Stimulated activated CD4-positive, alpha-beta T cell treated with anti-CD3 and anti-CD28 coated beads, TNF-alpha, amount 100 ng/mL, for 4 hours (primary cell): ENCODE measurements at regions not wholly inside any gene's neighbourhood (a gene's known extent, or its start where the extent isn't known, plus 50 kb on each side); places are given as distances from the start of the nearest gene placed in this dataset.
A peak's percentile ranks its signal among the peaks of the same experiment; 100 is the strongest.
"Not testable (repeated sequence)": the region's sequence is repeated elsewhere in the genome, so short reads cannot be mapped to it uniquely, and the experiment has no call there.

Experiments used
- DNase-seq, 3 experiments: peaks; one replicate each; pipeline ENCODE4 v3.0.0-alpha.2; 2020; ENCODE audit warnings: low read depth in 3 of 3

DNA sequence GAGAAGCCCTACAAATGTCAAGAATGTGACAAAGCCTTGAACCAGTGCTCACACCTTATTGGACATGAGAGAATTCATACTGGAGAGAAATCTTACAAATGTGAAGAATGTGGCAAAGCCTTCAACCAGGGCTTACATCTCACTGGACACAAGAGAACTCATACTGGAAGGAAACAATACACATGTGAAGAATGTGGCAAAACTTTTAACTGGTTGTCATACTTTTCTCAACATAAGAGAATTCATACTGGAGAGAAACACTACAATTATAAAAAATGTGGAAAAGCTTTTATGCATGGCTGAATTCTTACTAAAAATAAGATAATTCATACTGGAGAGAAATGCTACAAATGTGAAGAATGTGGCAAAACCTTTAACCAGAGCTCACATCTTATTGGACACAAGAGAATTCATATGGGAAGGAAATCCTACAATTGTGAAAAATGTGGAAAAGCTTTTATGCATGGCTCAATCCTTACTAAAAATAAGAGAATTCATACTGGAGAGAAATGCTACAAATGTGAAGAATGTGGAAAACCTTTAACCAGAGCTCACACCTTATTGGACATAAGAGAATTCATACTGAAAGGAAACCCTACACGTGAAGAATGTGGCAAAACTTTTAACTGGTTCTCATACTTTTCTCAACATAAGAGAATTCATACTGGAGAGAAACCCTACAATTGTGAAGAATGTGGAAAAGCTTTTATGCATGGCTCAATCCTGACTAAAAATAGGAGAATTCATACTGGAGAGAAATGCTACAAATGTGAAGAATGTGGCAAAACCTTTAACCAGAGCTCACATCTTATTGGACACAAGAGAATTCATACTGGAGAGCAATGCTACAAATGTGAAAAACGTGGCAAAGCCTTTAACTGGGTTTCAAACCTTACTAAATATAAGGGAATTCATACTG lies 350.6 kb upstream of the NUPR2 start:
- DNase-seq: not testable (repeated sequence)

GRCh38 chr7:56449762-56450161 lies 333.5 kb upstream of the NUPR2 start:
- no peak for DNase-seq

DNA sequence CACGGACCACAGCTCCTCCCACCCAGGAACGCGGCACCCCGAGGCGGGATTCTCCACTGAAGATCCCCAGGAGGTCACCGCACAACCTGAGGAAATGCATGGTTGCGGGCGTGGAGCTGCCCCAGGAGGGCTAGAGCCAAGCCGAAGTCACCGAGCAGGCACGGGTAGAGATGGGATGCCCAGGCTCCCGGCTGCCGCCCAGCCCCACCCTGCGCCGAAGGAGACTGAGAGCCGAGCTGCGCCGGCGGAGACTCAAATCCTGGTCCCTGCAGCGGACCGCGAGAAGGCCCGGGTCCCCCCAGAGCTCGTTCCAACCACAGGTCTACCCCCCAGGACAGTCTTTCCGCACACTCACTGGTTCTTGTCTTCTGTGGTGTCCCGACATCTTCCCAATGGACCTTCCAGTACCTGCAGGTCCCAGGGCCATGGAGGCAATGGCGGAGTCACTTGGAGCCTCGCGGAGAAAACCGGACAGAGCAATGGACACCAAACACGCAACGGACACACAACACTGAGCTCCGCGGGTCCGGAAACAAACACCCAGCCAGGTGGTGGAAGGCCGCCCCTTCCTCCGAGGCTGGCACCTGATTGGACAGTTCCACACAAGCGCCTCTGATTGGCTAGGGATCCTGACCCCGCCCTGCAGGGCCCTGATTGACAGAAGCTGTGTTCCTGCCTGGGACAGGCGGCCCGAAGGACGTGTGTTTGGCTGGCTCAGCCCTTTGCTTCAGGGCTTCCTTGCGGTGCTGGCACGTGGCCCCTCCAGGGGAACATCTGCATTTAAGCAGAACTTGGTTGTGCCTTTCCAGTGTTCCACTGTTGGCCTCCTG lies 331.9 kb upstream of the NUPR2 start:
- no peak for DNase-seq

DNA sequence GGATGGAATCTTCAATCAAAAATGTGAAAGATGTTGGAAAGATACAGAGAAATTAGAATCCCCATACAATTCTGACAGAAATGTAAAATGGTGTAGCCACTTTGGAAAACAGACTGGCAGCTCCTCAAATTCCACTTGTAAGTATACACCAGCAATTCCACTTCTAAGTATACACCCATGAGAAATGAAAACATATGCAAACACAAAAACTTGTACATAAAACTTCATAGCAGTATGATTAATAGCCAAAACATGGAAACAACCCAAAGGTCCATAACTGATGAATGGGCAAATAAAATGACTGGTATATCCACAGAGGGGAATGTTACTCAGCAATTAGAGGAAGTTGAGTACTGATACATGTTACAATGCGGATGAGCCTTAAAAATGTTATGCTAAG lies 304.3 kb upstream of the NUPR2 start:
- DNase-seq: not testable (repeated sequence)

GRCh38 chr7:56375173-56375572 lies 259.0 kb upstream of the NUPR2 start:
- no peak for DNase-seq

- DNase-seq: not testable (repeated sequence)
Observed at GRCh38 chr7:56374666-56375065, 258.4 kb upstream of the NUPR2 start.

- DNase-seq: peak in 1 of 3 experiments; percentile 41
Observed at GRCh38 chr7:56373314-56373713, 257.1 kb upstream of the NUPR2 start.

DNA sequence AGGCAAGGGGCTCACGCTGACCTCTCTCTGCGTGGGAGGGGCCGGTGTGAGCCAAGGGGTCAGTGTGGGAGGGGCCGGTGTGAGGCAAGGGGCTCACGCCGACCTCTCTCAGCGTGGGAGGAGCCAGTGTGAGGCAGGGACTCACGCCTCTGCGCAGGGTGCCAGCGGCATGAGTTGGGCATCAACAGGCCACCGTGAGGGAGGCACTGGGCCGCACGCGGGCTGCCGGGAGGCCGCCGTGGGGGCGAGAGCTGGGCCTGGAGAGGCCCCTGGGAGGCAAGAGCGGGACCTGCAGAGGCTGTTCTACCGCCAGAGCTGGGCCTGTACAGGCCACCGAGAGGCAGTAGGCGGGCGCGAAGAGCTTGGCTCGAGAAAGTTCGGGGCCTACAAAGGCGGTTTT lies 255.6 kb upstream of the NUPR2 start:
- DNase-seq: peak; percentile 2 to 18 (median 7)

GRCh38 chr7:56370208-56370872 lies 254.1 kb upstream of the NUPR2 start:
- DNase-seq: not testable (repeated sequence)

GRCh38 chr7:56367914-56368313 lies 251.7 kb upstream of the NUPR2 start:
- not testable (repeated sequence) for DNase-seq

DNA sequence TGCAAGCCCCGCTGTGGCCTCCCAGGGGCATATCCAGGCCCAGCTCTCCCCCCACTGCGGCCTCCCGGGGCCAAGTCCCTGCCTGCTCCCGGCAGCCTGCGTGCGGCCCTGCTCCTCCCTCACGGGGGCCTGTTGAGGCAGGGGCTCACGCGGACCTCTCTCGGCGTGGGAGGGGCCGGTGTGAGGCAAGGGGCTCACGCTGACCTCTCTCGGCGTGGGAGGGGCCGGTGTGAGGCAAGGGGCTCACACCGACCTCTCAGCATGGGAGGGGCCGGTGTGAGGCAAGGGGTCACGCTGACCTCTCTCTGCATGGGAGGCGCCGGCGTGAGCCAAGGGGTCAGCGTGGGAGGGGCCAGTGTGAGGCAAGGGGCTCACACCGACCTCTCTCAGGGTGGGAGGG lies 251.2 kb upstream of the NUPR2 start:
- DNase-seq: peak in 1 of 3 experiments; percentile 2

DNA sequence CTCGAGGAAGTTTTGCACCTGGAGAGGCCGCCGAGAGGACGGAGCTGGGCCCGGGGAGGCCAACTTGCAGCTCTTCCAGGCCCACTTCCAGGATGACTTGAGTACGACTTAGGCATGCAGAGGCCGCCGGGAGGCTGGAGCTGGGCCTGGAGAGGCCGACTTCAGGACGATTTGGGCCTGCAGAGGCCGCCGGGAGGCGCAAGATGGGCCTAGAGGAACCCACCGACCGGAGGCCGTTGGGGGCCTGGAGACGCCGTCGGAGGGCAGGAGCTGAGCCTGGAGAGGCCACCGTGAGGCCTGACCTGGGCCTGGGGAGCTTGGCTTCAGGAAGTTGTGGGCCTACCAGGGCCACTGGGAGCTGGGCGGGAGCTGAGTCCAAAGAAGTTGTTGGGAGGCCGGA lies 250.5 kb upstream of the NUPR2 start:
- not testable (repeated sequence) for DNase-seq

DNA sequence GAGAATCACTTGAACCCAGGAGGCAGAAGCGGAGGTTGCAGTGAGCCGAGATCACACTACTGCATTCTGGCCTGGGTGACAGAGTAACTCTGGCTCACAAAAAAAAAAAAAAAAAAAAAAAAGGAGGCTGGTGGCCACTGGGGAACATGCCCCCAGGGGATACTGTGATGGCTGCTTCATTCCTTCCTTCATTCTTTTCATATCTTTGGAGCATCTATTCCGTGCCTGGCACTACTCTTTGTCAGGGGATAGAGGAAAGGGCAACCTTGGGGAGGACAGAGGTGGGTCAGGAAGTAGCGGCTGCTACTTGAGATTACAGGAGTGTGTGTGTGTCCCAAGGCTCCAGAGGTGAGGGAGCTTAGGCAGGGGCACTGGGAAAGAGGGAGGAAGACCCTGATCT lies 236.4 kb upstream of the NUPR2 start:
- DNase-seq: not testable (repeated sequence)

GRCh38 chr7:56351181-56351580 lies 235.0 kb upstream of the NUPR2 start:
- not testable (repeated sequence) for DNase-seq

DNA sequence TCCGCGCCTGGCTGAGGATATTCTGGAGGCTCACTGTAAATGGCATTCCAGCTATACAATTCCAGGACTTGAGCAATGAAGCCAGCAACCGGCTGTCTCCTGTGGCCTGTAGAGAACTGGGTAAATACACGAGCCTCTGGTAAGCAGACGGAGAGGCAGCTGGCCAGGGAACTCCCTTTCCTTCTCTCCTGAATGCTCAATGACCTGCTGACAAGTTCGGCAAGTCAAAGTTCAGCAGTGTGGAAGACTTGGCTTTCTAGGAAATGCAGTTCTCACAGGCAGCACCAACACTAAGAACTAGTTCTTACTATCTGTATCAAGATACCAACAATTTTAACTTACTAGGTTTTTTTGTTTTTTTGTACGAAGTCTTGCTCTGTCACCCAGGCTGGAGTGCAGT lies 232.1 kb upstream of the NUPR2 start:
- not testable (repeated sequence) for DNase-seq

DNA sequence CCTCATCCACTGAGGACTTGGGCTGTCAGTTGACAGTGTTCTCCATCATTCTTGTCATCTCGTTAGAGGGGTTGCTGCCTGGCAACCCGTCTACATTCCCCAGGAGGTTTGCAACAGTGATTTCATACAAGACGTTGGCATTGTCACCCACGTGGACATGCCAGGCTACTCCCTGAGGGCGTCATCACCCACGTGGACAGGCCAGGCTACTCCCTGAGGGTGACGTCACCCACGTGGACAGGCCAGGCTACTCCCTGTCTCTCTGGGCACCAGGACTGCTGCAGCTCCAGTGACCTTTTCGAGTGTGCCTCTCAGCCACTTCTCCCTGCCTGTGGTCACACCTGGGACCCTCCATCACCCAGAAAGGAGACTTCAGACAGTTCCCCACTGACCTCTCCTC lies 212.1 kb upstream of the NUPR2 start:
- not testable (repeated sequence) for DNase-seq

DNA sequence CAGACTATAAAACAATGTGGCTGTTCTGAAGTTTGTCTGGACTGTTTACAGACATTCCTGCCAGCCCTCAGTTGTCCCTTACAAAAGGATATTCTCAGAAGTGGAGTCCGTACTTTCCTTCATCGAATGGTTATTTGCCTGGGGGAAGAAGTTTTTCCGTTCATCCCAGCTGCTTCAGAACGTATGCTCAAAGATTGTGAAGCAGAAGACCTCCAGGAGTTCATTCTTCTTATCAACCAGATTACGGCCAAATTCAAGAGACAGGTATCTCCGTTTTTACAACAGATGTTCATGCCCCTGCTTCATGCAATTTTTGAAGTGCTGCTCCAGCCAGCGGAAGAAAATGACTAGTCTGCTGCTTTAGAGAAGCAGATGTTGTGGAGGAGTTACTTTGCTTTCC lies 174.3 kb upstream of the NUPR2 start:
- no peak for DNase-seq

DNA sequence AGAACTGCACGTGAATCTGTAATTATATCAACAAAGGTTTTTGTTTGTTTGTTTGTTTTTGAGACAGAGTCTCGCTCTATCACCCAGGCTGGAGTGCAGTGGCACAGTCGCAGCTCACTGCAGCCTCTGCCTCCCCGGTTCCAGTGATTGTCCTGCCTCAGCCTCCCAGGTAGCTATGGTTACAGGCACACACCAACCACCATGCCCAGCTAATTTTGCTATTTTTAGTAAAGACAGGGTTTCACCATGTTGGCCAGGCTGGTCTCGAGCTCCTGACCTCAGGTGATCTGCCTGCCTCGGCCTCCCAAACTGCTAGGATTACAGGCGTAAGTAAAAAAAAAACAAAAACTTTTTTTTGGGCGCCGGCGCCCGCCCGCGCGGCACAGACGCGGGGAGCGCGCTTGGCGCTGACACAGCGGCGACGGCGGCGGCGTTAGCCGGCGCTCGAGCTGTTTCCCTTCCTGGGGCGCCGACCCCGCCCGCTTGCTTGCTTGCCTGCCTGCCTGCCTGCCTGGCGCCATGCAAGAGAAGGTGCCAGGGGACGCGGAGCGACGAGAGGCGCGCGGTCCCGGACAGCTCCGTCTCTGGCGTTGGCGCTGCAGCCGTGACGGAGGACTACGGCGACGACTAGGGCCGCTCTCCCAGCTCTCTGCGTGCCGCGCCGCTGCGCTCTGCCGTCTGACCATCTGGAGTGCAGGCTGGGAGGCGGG lies 171.4 kb upstream of the NUPR2 start:
- DNase-seq: no peak

- no peak for DNase-seq
Observed at GRCh38 chr7:56256108-56256507, 139.9 kb upstream of the NUPR2 start.

GRCh38 chr7:56250135-56250534 lies 133.9 kb upstream of the NUPR2 start:
- DNase-seq: no peak

DNA sequence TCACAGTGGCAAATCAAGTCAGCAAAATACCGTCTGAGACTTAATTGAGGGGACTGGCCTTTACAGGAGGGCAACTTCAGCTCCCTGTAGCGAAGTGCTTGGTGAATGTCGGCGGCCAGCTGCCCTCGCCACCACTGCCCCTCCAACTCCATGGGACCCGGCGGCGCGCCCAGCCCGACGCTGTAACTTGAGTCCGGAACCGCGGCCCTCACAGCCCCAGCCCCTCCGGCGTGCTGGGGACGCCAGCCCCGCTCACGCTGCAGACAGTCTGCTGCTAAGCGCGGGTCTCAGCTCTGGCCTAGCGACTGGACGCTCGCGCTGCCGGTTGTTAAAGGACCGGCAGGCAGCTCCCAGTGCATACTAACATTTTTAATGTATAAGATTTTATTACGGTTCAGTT lies 113.4 kb upstream of the NUPR2 start:
- no peak for DNase-seq
